WTC11 (cell line): ENCODE measurements at regions not wholly inside any gene's neighbourhood (a gene's known extent, or its start where the extent isn't known, plus 50 kb on each side); places are given as distances from the start of the nearest gene placed in this dataset.

ENCODE experiments used
- ATAC-seq: fragments of 200-7000 bp; cut with Tn5 transposase; 2 replicates; pipeline ENCODE4 v1.10.0; 2021; ENCODE audit warnings: mild to moderate bottlenecking, moderate library complexity
- CTCF ChIA-PET: fragments of 300-600 bp; sonication (Branson Sonifier 250); formaldehyde crosslinking; loops from one replicate; lab custom pipeline; 2021; ENCODE audit warnings: antibody characterized with exemption; lab: Charles Lee
- POLR2A ChIA-PET: fragments of 350-600 bp; sonication (Branson Sonifier 250); formaldehyde crosslinking; loops from one replicate; lab custom pipeline; 2021; ENCODE audit warnings: antibody characterized with exemption; lab: Charles Lee
- DNase-seq: peaks from one replicate; pipeline ENCODE4 v3.0.0; 2021; ENCODE audit warnings: low spot score
- H3K27ac Mint-ChIP-seq: 2 replicates; pipeline ENCODE4 v1.8.0; 2021; ENCODE audit warnings: mixed read lengths
- H3K27me3 Mint-ChIP-seq: 2 replicates; pipeline ENCODE4 v1.8.0; 2021; ENCODE audit warnings: low read depth, mild to moderate bottlenecking, moderate library complexity, mixed read lengths
- H3K36me3 Mint-ChIP-seq: 2 replicates; pipeline ENCODE4 v1.8.0; 2021; ENCODE audit warnings: mixed read lengths
- H3K4me1 Mint-ChIP-seq: 2 replicates; pipeline ENCODE4 v1.8.0; 2022; ENCODE audit warnings: mixed read lengths
- H3K4me3 Mint-ChIP-seq: 2 replicates; pipeline ENCODE4 v1.8.0; 2021; ENCODE audit warnings: mild to moderate bottlenecking, moderate library complexity, mixed read lengths
- H3K9me3 Mint-ChIP-seq: 2 replicates; pipeline ENCODE4 v1.8.0; 2021; ENCODE audit warnings: mixed read lengths
- AR ChIP-seq: fragments of 250-450 bp; sonication (Bioruptor Pico); IDR thresholded peaks from 2 replicates; pipeline ENCODE4 v1.9.0; 2021; ENCODE audit warnings: mild to moderate bottlenecking
- ATF1 ChIP-seq: sonication (generic); formaldehyde crosslinking; IDR thresholded peaks from 2 replicates; pipeline ENCODE4 v1.8.1; 2023; ENCODE audit warnings: mild to moderate bottlenecking, moderate library complexity, missing genetic modification reagents
- CREB1 ChIP-seq: sonication (generic); formaldehyde crosslinking; IDR thresholded peaks from 2 replicates; pipeline ENCODE4 v1.8.0; 2023; ENCODE audit warnings: mild to moderate bottlenecking, missing genetic modification reagents
- E2F4 ChIP-seq: sonication (generic); formaldehyde crosslinking; IDR thresholded peaks from 2 replicates; pipeline ENCODE4 v1.8.1; 2022; ENCODE audit warnings: low read depth, mild to moderate bottlenecking, moderate library complexity, missing genetic modification reagents, borderline replicate concordance
- ELF4 ChIP-seq: sonication (generic); formaldehyde crosslinking; IDR thresholded peaks from 2 replicates; pipeline ENCODE4 v1.8.1; 2022; ENCODE audit warnings: low read depth, mild to moderate bottlenecking, moderate library complexity, missing genetic modification reagents
- FOXK1 ChIP-seq: sonication (generic); formaldehyde crosslinking; IDR thresholded peaks from 2 replicates; pipeline ENCODE4 v1.8.0; 2022; ENCODE audit warnings: mild to moderate bottlenecking, moderate library complexity, missing genetic modification reagents
- FOXP1 ChIP-seq: sonication (generic); formaldehyde crosslinking; IDR thresholded peaks from 2 replicates; pipeline ENCODE4 v1.8.0; 2022; ENCODE audit warnings: missing genetic modification reagents, mild to moderate bottlenecking, moderate library complexity, borderline replicate concordance
- FOXP4 ChIP-seq: sonication (generic); formaldehyde crosslinking; IDR thresholded peaks from 2 replicates; pipeline ENCODE4 v1.8.0; 2022; ENCODE audit warnings: mild to moderate bottlenecking, missing genetic modification reagents
- GABPB1 ChIP-seq: sonication (generic); formaldehyde crosslinking; IDR thresholded peaks from 2 replicates; pipeline ENCODE4 v1.8.1; 2023; ENCODE audit warnings: mild to moderate bottlenecking, missing genetic modification reagents
- GRHL2 ChIP-seq: fragments of 250-450 bp; sonication (Bioruptor Pico); IDR thresholded peaks from 2 replicates; pipeline ENCODE4 v1.8.0; 2022; ENCODE audit warnings: mild to moderate bottlenecking, moderate library complexity; ENCODE audit not compliant: insufficient replicate concordance, severe bottlenecking
- NFE2L1 ChIP-seq: sonication (generic); formaldehyde crosslinking; IDR thresholded peaks from 2 replicates; pipeline ENCODE4 v1.8.1; 2023; ENCODE audit warnings: missing genetic modification reagents
- NR1H2 ChIP-seq: sonication (generic); formaldehyde crosslinking; IDR thresholded peaks from 2 replicates; pipeline ENCODE4 v1.9.0; 2021; ENCODE audit warnings: mild to moderate bottlenecking, moderate library complexity, missing genetic modification reagents
- OVOL2 ChIP-seq: fragments of 250-450 bp; sonication (Bioruptor Pico); IDR thresholded peaks from 2 replicates; pipeline ENCODE4 v1.9.0; 2021; ENCODE audit warnings: mild to moderate bottlenecking, borderline replicate concordance
- PREB ChIP-seq: sonication (generic); formaldehyde crosslinking; IDR thresholded peaks from 2 replicates; pipeline ENCODE4 v1.8.1; 2022; ENCODE audit warnings: mild to moderate bottlenecking, missing genetic modification reagents, moderate library complexity, borderline replicate concordance
- RELA ChIP-seq: sonication (generic); formaldehyde crosslinking; IDR thresholded peaks from 2 replicates; pipeline ENCODE4 v1.8.1; 2022; ENCODE audit warnings: missing genetic modification reagents, mild to moderate bottlenecking, borderline replicate concordance
- SOX15 ChIP-seq: fragments of 250-450 bp; sonication (Bioruptor Pico); IDR thresholded peaks from 2 replicates; pipeline ENCODE4 v1.9.0; 2021; ENCODE audit warnings: mild to moderate bottlenecking
- SP1 ChIP-seq: sonication (generic); formaldehyde crosslinking; conservative IDR thresholded peaks from 2 replicates; pipeline ENCODE4 v1.8.1; 2022; ENCODE audit warnings: missing genetic modification reagents
- TCF7 ChIP-seq: sonication (generic); formaldehyde crosslinking; IDR thresholded peaks from 2 replicates; pipeline ENCODE4 v1.8.0; 2022; ENCODE audit warnings: mild to moderate bottlenecking, low read depth, missing genetic modification reagents, moderate library complexity
- TEAD1 ChIP-seq: sonication (generic); formaldehyde crosslinking; IDR thresholded peaks from 2 replicates; pipeline ENCODE4 v1.8.0; 2022; ENCODE audit warnings: mild to moderate bottlenecking, missing genetic modification reagents
- TP53 ChIP-seq: sonication (generic); formaldehyde crosslinking; IDR thresholded peaks from 2 replicates; pipeline ENCODE4 v1.8.1; 2023; ENCODE audit warnings: mild to moderate bottlenecking, missing genetic modification reagents
- USF2 ChIP-seq: sonication (generic); formaldehyde crosslinking; IDR thresholded peaks from 2 replicates; pipeline ENCODE4 v1.8.1; 2023; ENCODE audit warnings: mild to moderate bottlenecking, missing genetic modification reagents, moderate library complexity
- ZNF263 ChIP-seq: sonication (generic); formaldehyde crosslinking; IDR thresholded peaks from 2 replicates; pipeline ENCODE4 v1.8.1; 2022; ENCODE audit warnings: low read depth, mild to moderate bottlenecking, moderate library complexity, missing genetic modification reagents

GRCh38 chr2:144143294-144144151, 376.4 kb downstream of the ZEB2 start (continued):
- no peak for TF ChIP-seq FOXP4 (CRISPR knock-in tag)
- no peak for TF ChIP-seq USF2 (CRISPR knock-in tag)
- no peak for TF ChIP-seq NR1H2
- no peak for TF ChIP-seq RELA (CRISPR knock-in tag)

- ATAC-seq: no peak
- no peaks in the 10 kb centered on the region for H3K9me3 Mint-ChIP-seq
- POLR2A ChIA-PET: no interaction called here
- CTCF ChIA-PET: no interaction called here
- H3K36me3 Mint-ChIP-seq: no peaks in the 10 kb centered on the region
- TF ChIP-seq PREB (CRISPR knock-in tag) (no peak), GABPB1 (CRISPR knock-in tag) (no peak), ATF1 (no peak), TP53 (CRISPR knock-in tag) (no peak), FOXP1 (CRISPR knock-in tag) (no peak), CREB1 (CRISPR knock-in tag) (no peak), ELF4 (CRISPR knock-in tag) (no peak), E2F4 (CRISPR knock-in tag) (no peak), ZNF263 (CRISPR knock-in tag) (no peak), NFE2L1 (CRISPR knock-in tag) (no peak), SP1 (CRISPR knock-in tag) (no peak), OVOL2 (CRISPR knock-in tag) (no peak), GRHL2 (CRISPR knock-in tag) (no peak)
- no peaks in the 10 kb centered on the region for H3K4me1 Mint-ChIP-seq
- H3K27me3 Mint-ChIP-seq: peaks cover 5% of the 10 kb centered on the region
- H3K4me3 Mint-ChIP-seq: no peak overlapping the region
- no peak for DNase-seq
- H3K27ac Mint-ChIP-seq: no peak overlapping the region
These were observed 379.0 kb downstream of the ZEB2 start for GRCh38 chr2:144140891-144141290.

- CTCF ChIA-PET: no interaction called here
- POLR2A ChIA-PET: interaction anchor here (0.5 kb wide), 1 partner anchor 452 kb away, joined by 5 read pairs; no protein-coding TSS in a partner anchor
- Mint-ChIP-seq H3K27ac (no peak overlapping the region), H3K36me3 (no peaks in the 10 kb centered on the region), H3K4me3 (no peak overlapping the region), H3K9me3 (no peaks in the 10 kb centered on the region), H3K27me3 (peaks cover 17% of the 10 kb centered on the region)
- no peak for ATAC-seq
- DNase-seq: no peak
- no peak for TF ChIP-seq AR (CRISPR knock-in tag)
- no peak for TF ChIP-seq SOX15 (CRISPR knock-in tag)
- no peak for TF ChIP-seq TP53 (CRISPR knock-in tag)
- no peak for TF ChIP-seq TCF7
- TF ChIP-seq TEAD1 (CRISPR knock-in tag): no peak
- TF ChIP-seq FOXK1 (CRISPR knock-in tag): no peak
- TF ChIP-seq, all 79 proteins: peak for 0
- H3K4me1 Mint-ChIP-seq: peaks cover 12% of the 10 kb centered on the region
These were observed 382.1 kb downstream of the ZEB2 start for GRCh38 chr2:144137705-144138428.
